VCaP (cell line): ENCODE measurements at regions not wholly inside any gene's neighbourhood (a gene's known extent, or its start where the extent isn't known, plus 50 kb on each side); places are given as distances from the start of the nearest gene placed in this dataset.

Experiments used
- H3K27ac ChIP-seq: fragments of 450-650 bp; 2 replicates; pipeline ENCODE4 v1.5.1; 2017
- TF ChIP-seq, protein P1 (sequence below): fragments of 450-650 bp; conservative IDR thresholded peaks from 2 replicates; pipeline ENCODE4 v1.5.1; 2017; ENCODE audit warnings: mild to moderate bottlenecking, moderate library complexity

DNA sequence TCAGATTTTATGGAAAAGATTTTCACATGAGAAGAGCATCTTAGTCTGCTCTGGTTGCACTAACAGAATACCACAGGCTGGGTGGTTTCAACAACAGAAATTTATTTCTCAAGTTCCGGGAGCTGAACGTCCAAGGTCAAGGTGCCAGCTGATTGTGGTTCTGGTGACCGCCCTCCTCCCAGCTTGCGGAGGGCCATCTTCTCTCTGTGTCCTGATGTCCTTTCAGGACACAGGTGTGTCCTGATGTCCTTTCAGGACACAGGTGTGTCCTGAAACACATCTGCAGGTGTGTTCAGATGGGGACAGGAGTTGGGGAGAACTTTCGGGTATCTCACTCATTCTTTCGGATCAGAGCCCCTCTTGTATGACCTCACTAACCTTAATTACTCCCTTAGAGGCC lies 374.9 kb downstream of the SOX11 start:
- peak overlapping the region; percentile 93 for H3K27ac ChIP-seq
- TF ChIP-seq, protein P1, sequence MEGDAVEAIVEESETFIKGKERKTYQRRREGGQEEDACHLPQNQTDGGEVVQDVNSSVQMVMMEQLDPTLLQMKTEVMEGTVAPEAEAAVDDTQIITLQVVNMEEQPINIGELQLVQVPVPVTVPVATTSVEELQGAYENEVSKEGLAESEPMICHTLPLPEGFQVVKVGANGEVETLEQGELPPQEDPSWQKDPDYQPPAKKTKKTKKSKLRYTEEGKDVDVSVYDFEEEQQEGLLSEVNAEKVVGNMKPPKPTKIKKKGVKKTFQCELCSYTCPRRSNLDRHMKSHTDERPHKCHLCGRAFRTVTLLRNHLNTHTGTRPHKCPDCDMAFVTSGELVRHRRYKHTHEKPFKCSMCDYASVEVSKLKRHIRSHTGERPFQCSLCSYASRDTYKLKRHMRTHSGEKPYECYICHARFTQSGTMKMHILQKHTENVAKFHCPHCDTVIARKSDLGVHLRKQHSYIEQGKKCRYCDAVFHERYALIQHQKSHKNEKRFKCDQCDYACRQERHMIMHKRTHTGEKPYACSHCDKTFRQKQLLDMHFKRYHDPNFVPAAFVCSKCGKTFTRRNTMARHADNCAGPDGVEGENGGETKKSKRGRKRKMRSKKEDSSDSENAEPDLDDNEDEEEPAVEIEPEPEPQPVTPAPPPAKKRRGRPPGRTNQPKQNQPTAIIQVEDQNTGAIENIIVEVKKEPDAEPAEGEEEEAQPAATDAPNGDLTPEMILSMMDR, result no peak

DNA sequence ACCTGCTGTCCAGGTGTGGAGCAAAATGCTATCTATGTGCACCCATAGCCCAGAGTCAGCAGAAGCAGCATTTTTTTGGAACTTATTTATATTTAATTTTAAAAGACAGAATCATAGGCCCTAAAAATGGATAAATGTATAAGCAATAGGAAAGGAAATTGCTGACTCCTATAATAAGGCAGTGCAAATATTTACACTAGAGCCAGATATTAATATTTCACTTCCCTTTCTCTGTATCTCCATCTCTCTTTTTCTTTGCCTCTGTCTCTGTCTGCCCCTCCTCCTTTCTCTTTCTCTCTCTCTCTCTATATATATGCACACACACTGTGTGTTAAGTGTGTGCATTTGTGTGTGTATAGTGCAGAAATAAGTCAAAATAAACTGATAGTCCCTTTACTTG lies 375.6 kb downstream of the SOX11 start:
- TF ChIP-seq, protein P1, result no peak
- peak overlapping the region; percentile 93 for H3K27ac ChIP-seq

DNA sequence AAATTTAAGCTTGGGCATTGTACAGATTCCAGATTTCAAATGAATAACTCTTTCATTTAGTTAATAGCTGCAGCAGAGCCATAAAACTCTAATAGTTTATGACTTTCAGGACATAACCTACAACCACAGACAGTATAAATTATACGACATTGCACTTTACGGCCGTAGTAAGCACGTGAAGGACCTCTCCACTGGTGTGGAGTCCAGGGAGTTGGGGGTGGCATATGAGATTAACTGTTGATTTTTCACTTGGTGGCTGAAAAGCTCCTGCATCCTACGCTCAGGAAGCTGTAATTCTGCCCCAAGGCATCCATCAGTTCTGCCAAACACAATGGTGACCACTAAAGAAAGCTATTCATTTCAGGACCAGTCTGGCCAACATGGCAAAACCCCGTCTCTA lies 376.2 kb downstream of the SOX11 start:
- TF ChIP-seq, protein P1, result no peak
- peak overlapping the region; percentile 93 for H3K27ac ChIP-seq

DNA sequence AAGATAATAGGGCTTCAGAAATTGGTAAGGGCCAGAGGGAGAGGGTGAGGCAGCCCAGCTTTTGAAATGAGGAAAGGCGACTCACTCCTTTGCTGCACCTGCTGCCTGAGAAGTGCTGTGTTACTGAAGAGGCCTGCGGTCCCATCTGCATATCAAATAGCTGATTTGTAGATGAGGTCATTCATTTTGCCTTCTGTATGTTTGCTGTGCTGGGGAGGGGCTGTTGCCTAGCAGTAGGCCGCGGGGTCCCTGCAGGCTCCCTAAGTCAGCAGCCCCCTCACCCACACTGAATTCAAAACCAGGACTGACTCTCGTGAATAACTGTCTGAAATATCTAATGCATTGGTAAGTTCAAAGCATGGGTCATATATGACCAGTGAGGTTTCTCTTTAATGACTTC lies 377.2 kb downstream of the SOX11 start:
- TF ChIP-seq, protein P1, result no peak
- H3K27ac ChIP-seq, result peak overlapping the region; percentile 93

DNA sequence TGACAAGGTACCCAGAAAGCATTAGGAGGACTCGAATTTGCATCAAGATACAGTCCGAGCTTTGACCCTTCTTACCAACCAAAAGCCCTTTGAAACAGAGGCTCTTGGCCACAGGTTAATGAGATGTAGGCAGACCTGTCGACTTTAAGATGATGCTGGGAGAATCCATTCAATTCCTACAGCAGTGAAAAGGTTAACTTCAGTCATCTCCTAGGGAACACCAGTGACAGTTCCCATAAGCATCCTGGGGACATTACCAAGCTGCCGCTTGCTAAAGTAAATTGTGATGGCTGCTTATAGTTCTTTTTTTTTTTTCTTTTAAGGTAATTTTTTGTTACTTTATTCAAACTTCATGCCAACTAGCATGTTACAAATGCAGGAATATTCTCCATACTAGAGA lies 379.3 kb downstream of the SOX11 start:
- TF ChIP-seq, protein P1, result no peak
- no peak overlapping the region for H3K27ac ChIP-seq

DNA sequence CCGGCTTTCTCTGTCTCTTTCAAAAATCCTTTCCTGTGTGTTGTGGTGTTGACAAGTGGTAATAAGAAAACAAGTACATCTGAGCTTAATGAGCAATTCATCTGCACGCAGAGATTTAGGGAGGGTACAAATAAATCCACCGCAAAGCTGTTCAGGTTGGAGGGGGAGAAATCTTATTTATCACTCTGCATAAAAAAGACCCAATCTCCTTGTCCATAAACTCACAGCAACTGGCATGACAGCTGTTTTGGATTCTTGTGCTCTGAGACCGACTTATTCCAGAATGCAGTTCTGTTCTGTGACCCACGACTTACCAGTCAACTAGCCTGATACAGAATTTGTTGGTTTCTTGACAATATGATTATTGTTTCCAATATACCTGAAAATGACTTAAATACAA lies 380.1 kb downstream of the SOX11 start:
- no peak overlapping the region for H3K27ac ChIP-seq
- TF ChIP-seq, protein P1, result no peak

DNA sequence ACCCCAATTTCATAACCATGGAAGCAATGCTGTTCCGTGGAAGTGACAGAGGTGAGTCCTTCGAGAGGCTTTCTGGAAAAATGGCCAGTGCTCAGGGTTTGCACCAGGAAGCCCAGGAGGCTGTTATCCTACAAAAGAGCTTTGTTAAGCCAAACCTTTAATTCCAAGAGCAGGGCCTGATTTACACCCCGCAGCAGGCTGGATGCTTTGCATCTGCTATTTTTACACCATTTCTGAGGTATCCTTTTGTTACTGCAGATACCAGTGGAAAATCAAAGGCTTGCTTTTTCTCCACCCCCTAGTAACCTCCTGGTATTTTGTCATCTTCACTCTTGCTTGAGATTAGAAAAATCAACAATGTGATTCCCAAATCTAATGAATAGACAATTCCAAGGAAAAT lies 380.6 kb downstream of the SOX11 start:
- TF ChIP-seq, protein P1, result no peak

More for the DNA sequence above, 380.6 kb downstream of the SOX11 start:
- no peak overlapping the region for H3K27ac ChIP-seq
